IMR-90 (cell line): ENCODE measurements at regions not wholly inside any gene's neighbourhood (a gene's known extent, or its start where the extent isn't known, plus 50 kb on each side); places are given as distances from the start of the nearest gene placed in this dataset.
A peak's percentile ranks its signal among the peaks of the same experiment; 100 is the strongest.

Experiments used
- ATAC-seq: fragments of 200-7000 bp; cut with Tn5 transposase; 2 replicates; pipeline ENCODE4 v1.9.1; 2020; ENCODE audit warnings: low read depth, mild to moderate bottlenecking, moderate library complexity
- BruUV-seq: library from RNA; stranded (reverse); fragments of 400-500 nt; replicated peaks from 2 replicates; lab custom pipeline; 2021; lab: Mats Ljungman, UMichigan
- CTCF ChIA-PET: fragments of 300-600 bp; formaldehyde crosslinking; extraction: SDS; loops from one replicate; lab custom pipeline; 2021; ENCODE audit warnings: antibody characterized with exemption; lab: Yijun Ruan, JAX
- POLR2A ChIA-PET: fragments of 300-600 bp; sonication (Branson Sonifier 250); formaldehyde crosslinking; loops from one replicate; lab custom pipeline; 2022; ENCODE audit warnings: antibody characterized with exemption; ENCODE audit not compliant: unreplicated experiment; lab: Charles Lee
- DNase-seq: peaks from one replicate; pipeline ENCODE4 v3.0.0; 2013
- H2AFZ ChIP-seq: replicated peaks from 2 replicates; pipeline ENCODE3; 2013; ENCODE audit warnings: low read length, mild to moderate bottlenecking; ENCODE audit not compliant: poor library complexity
- H2AK5ac ChIP-seq: 2 replicates; pipeline ENCODE4 v1.6.1; 2013; ENCODE audit warnings: low read depth, low read length, inconsistent platforms
- H2AK9ac ChIP-seq: replicated peaks from 2 replicates; pipeline ENCODE3; 2013; ENCODE audit warnings: mild to moderate bottlenecking, low read depth, low read length, moderate library complexity; ENCODE audit not compliant: poor library complexity
- H2BK120ac ChIP-seq: 2 replicates; pipeline ENCODE4 v1.6.1; 2013; ENCODE audit warnings: low read depth, low read length, inconsistent platforms
- H2BK15ac ChIP-seq: 3 replicates; pipeline ENCODE4 v1.6.1; 2013; ENCODE audit warnings: low read depth, low read length, inconsistent platforms
- H2BK20ac ChIP-seq: 2 replicates; pipeline ENCODE4 v1.6.1; 2013; ENCODE audit warnings: low read depth, mild to moderate bottlenecking, inconsistent platforms, low read length, moderate library complexity
- H2BK5ac ChIP-seq: 2 replicates; pipeline ENCODE4 v1.6.1; 2013; ENCODE audit warnings: mild to moderate bottlenecking, low read depth, low read length, inconsistent platforms; ENCODE audit not compliant: poor library complexity, severe bottlenecking
- H3K14ac ChIP-seq: replicated peaks from 2 replicates; pipeline ENCODE4 v1.6.1; 2013; ENCODE audit warnings: low read depth, low read length, inconsistent platforms
- H3K18ac ChIP-seq: 2 replicates; pipeline ENCODE4 v1.6.1; 2013; ENCODE audit warnings: low read depth, low read length, control low read depth
- H3K23ac ChIP-seq: 2 replicates; pipeline ENCODE4 v1.6.1; 2013; ENCODE audit warnings: low read depth, low read length, inconsistent platforms
- H3K27ac ChIP-seq: 2 replicates; pipeline ENCODE4 v1.5.1; 2013; ENCODE audit warnings: mild to moderate bottlenecking, control low read depth, low read length; ENCODE audit not compliant: insufficient read depth
- H3K27me3 ChIP-seq: 2 replicates; pipeline ENCODE4 v1.6.1; 2013; ENCODE audit warnings: low read length; ENCODE audit not compliant: control insufficient read depth, insufficient read depth
- H3K36me3 ChIP-seq: 2 replicates; pipeline ENCODE4 v1.6.1; 2013; ENCODE audit warnings: low read length, mixed read lengths; ENCODE audit not compliant: control insufficient read depth, insufficient read depth
- H3K4ac ChIP-seq: 2 replicates; pipeline ENCODE4 v1.6.1; 2013; ENCODE audit warnings: low read depth, low read length, inconsistent platforms
- H3K4me1 ChIP-seq: 2 replicates; pipeline ENCODE4 v1.6.1; 2013; ENCODE audit warnings: low read length, mixed read lengths; ENCODE audit not compliant: control insufficient read depth, insufficient read depth
- H3K4me2 ChIP-seq: 2 replicates; pipeline ENCODE4 v1.6.1; 2013; ENCODE audit warnings: low read depth, mild to moderate bottlenecking, control low read depth, low read length, moderate library complexity
- H3K4me3 ChIP-seq: 2 replicates; pipeline ENCODE4 v1.5.1; 2013; ENCODE audit warnings: low read depth, mild to moderate bottlenecking, control low read depth, low read length, moderate library complexity; ENCODE audit not compliant: insufficient read depth
- H3K56ac ChIP-seq: 2 replicates; pipeline ENCODE4 v1.6.1; 2013; ENCODE audit warnings: low read length, inconsistent platforms; ENCODE audit not compliant: insufficient read depth; ENCODE audit errors: extremely low read depth
- H3K79me1 ChIP-seq, 2 experiments: 2 replicates each; pipeline ENCODE4 v1.6.1; 2013; ENCODE audit warnings: low read length in 2 of 2, inconsistent platforms in 1 of 2, low read depth in 1 of 2
- H3K9ac ChIP-seq: 2 replicates; pipeline ENCODE4 v1.6.1; 2013; ENCODE audit warnings: low read depth, low read length, control low read depth
- H3K9me1 ChIP-seq: 2 replicates; pipeline ENCODE4 v1.6.1; 2013; ENCODE audit warnings: low read length, inconsistent platforms; ENCODE audit not compliant: insufficient read depth
- H3K9me3 ChIP-seq: 2 replicates; pipeline ENCODE4 v1.6.1; 2013; ENCODE audit warnings: low read length; ENCODE audit not compliant: control insufficient read depth, insufficient read depth
- H4K20me1 ChIP-seq: 2 replicates; pipeline ENCODE4 v1.6.1; 2013; ENCODE audit warnings: low read length, inconsistent platforms; ENCODE audit not compliant: insufficient read depth
- H4K5ac ChIP-seq: 2 replicates; pipeline ENCODE4 v1.6.1; 2013; ENCODE audit warnings: mild to moderate bottlenecking, low read depth, low read length, control low read depth
- H4K8ac ChIP-seq, 2 experiments: 2 replicates each; pipeline ENCODE4 v1.6.1; 2013; ENCODE audit warnings: low read depth in 2 of 2, low read length in 2 of 2, control low read depth in 1 of 2, inconsistent platforms in 1 of 2
- H4K91ac ChIP-seq: 2 replicates; pipeline ENCODE4 v1.6.1; 2013; ENCODE audit warnings: low read depth, low read length, inconsistent platforms; ENCODE audit not compliant: insufficient read depth
- RFX5 ChIP-seq: IDR thresholded peaks from 2 replicates; pipeline ENCODE4 v1.8.0; 2012; ENCODE audit warnings: low read depth, mild to moderate bottlenecking, low read length, moderate library complexity
- SMC3 ChIP-seq: fragments of 150-350 bp; IDR thresholded peaks from 2 replicates; pipeline ENCODE4 v1.6.1; 2016; ENCODE audit warnings: low read depth, mild to moderate bottlenecking, antibody characterized with exemption, low read length, moderate library complexity
- WGBS, 2 experiments: methylation state at CpG; one replicate each; pipeline versions ENCODE4 v1.1.5 to v1.1.7; 2013; ENCODE audit warnings: missing lambda C conversion rate in 2 of 2; ENCODE audit not compliant: insufficient read length in 1 of 2; ENCODE audit errors: extremely low coverage in 2 of 2; 5-methylcytosine and 5-hydroxymethylcytosine counted together
- dilution Hi-C: fragments of 300-500 bp; cut with HindIII; formaldehyde crosslinking; loops from one replicate; pipeline ENCODE4 v1.14.3; 2018; ENCODE audit warnings: low sequenced_read_pairs; ENCODE audit not compliant: unreplicated experiment
- in situ Hi-C: fragments of 300-500 bp; cut with MboI; formaldehyde crosslinking; loops from 3 replicates; pipeline ENCODE4 v1.14.3; 2019; ENCODE audit warnings: low sequenced_read_pairs, inconsistent platforms, mixed read lengths
- intact Hi-C: fragments of 100-400 bp; cut with micrococcal nuclease; formaldehyde crosslinking; loops from 2 replicates; pipeline ENCODE4 v1.10.0; 2022

DNA sequence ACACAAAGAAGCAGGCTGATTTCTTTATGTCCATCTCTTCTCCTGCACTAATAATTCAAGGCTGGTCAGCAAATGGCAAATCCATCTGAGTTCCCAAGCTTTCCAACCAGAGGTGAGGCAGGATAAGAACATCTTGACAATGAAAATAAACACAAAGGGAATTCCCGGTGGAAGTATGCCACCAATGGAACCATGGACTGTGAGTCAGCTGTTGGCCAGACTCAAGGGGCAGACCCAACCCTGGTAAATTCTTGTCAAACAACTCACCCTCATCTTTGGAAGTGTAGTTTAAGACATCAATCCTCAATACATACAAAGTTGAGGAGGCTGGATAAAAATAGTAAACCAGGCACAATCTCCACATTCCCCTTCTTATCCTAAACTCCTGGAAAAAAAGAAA, 74.3 kb upstream of the CES5A start:
- Histone ChIP-seq H4K8ac (no peak overlapping the region), H3K23ac (no peak overlapping the region), H2AK5ac (no peak overlapping the region), H4K5ac (no peak overlapping the region), H4K20me1 (no peaks in the 10 kb centered on the region), H3K79me1 (no peaks in the 10 kb centered on the region), H2BK5ac (no peak overlapping the region), H3K4me2 (no peak overlapping the region), H3K36me3 (no peaks in the 10 kb centered on the region), H3K4me3 (no peak overlapping the region), H3K9me1 (no peaks in the 10 kb centered on the region), H3K56ac (no peak overlapping the region), H3K9ac (no peak overlapping the region), H2AFZ (no peak overlapping the region), H3K9me3 (no peaks in the 10 kb centered on the region), H3K27ac (no peak overlapping the region), H4K91ac (no peak overlapping the region), H3K18ac (no peak overlapping the region), H2BK20ac (no peak overlapping the region), H2BK120ac (no peak overlapping the region), H2BK15ac (no peak overlapping the region), H3K27me3 (no peaks in the 10 kb centered on the region), H2AK9ac (no peak overlapping the region), H3K14ac (no peak overlapping the region), H3K4ac (no peak overlapping the region), H3K4me1 (no peaks in the 10 kb centered on the region)
- ATAC-seq (no peak), DNase-seq (peak; percentile 31)
- in situ Hi-C loops = loop anchor here (5.0 to 25.0 kb wide), 2 partner anchors 373 to 763 kb away; no protein-coding TSS in a partner anchor
- BruUV-seq = no TSS peak
- intact Hi-C loops = no loop called here
- ChIA-PET CTCF (interaction anchor here (0.6 kb wide), 1 partner anchor 366 kb away, joined by 3 read pairs; no protein-coding TSS in a partner anchor), POLR2A (no interaction called here)
- dilution Hi-C loops = no loop called here
- WGBS, 2 experiments = no CpG with 5 or more reads among the region's 1 CpG
- TF ChIP-seq RFX5 (0 out of 2 replicates have a peak, but pooled peaks have one; percentile 19), SMC3 (no peak)
